ENCODE measurements at regions not wholly inside any gene's neighbourhood (a gene's known extent, or its start where the extent isn't known, plus 50 kb on each side); places are given as distances from the start of the nearest gene placed in this dataset.

DNA sequence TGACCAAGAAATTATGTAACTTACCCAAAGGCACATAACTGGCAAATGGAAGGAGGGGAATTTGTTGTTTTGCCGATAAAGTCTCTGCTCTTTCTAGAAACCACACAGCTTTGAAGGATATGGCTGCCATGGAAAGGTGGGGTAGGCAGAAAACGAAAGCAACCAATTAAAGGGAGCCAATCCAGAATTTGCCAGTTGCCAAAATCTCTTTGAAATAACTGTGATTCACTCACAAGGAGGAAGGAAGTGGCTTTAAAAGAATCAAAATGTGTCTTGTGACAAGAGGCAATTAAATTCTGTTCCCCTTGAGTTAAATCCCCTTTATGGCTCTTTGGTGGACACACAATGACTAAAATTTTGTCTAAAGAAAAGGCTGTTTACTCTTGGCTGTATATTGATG is 61.2 kb upstream of the CCDC190 start:
- no peak for DNase-seq
- TF ChIP-seq, protein P1, sequence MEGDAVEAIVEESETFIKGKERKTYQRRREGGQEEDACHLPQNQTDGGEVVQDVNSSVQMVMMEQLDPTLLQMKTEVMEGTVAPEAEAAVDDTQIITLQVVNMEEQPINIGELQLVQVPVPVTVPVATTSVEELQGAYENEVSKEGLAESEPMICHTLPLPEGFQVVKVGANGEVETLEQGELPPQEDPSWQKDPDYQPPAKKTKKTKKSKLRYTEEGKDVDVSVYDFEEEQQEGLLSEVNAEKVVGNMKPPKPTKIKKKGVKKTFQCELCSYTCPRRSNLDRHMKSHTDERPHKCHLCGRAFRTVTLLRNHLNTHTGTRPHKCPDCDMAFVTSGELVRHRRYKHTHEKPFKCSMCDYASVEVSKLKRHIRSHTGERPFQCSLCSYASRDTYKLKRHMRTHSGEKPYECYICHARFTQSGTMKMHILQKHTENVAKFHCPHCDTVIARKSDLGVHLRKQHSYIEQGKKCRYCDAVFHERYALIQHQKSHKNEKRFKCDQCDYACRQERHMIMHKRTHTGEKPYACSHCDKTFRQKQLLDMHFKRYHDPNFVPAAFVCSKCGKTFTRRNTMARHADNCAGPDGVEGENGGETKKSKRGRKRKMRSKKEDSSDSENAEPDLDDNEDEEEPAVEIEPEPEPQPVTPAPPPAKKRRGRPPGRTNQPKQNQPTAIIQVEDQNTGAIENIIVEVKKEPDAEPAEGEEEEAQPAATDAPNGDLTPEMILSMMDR (IDR thresholded peaks at IDR 0.05): no peak
- no peak for TF ChIP-seq EP300 (IDR thresholded peaks at IDR 0.05; ENCODE audit: low read depth)
- no peak for TF ChIP-seq POLR2A (IDR thresholded peaks at IDR 0.05)
- TF ChIP-seq POLR2AphosphoS5 (IDR thresholded peaks at IDR 0.05): no peak
- intact Hi-C loops (cut with DNase I; ENCODE audit: low total_unique reads): no loop called here
- Histone ChIP-seq H3K4me3 (no peak overlapping the region), H3K4me1 (no peaks in the 10 kb centered on the region), H3K36me3 (no peaks in the 10 kb centered on the region), H3K27ac (no peak overlapping the region), H3K9me3 (no peaks in the 10 kb centered on the region), H3K27me3 (no peaks in the 10 kb centered on the region)
- in situ Hi-C loops (cut with MboI; ENCODE audit: low pct_ligation_motif_present in 1 of 4, low pct_unique_long_range_greater_than_20kb in 1 of 4, low sequenced_read_pairs in 3 of 4): no loop called here
- whole genome bisulfite sequencing, 2 donors (ENCODE audit: low coverage in 1 of 2): 36 to 42% methylated on average over 2 of the region's 2 CpGs

DNA sequence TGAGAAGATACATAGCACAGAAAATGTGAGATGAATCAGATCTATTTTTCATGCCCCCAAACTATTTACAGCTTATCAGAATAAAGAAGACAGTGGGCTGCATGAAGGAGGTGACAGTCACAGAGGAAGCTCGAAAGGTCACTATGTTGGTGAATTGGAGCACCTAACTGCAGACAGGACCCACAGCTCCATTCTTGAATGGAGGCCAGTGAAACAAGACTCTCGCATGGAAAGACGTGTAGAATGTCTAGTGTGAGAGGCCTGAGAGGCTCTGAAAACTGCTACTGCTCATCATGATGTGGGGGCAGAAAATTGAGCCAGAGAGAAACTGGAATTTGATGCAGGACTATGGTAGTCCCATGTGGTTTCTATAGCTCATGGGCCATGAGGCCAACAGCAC is 60.3 kb upstream of the CCDC190 start:
- intact Hi-C loops (cut with DNase I; ENCODE audit: low total_unique reads) (no loop called here), in situ Hi-C loops (cut with MboI; ENCODE audit: low pct_ligation_motif_present in 1 of 4, low pct_unique_long_range_greater_than_20kb in 1 of 4, low sequenced_read_pairs in 3 of 4) (no loop called here)
- no peaks in the 10 kb centered on the region for H3K36me3 ChIP-seq

DNA sequence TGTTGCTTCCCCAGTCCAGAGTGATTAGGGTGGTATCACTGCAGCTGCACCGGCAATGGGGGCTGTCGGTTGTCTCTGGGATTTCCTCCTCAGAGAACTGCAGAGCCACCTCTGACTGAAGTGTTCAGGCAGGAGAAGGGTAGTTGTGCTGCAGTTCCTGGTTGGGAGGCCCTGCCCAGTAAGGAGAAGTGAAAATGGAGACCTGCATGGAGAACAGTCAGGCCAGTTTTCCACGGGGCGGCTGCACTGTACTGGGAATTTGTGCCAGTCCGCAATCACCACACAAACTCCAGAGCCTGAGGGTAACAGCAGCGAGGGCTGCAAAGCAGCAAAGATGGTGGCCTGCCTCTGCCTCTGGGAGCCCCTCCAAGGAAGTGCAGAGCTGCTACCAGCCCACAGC is 58.1 kb upstream of the CCDC190 start:
- TF ChIP-seq EP300 (IDR thresholded peaks at IDR 0.05; ENCODE audit: low read depth) (no peak), POLR2AphosphoS5 (IDR thresholded peaks at IDR 0.05) (no peak), POLR2A (IDR thresholded peaks at IDR 0.05) (no peak)
- TF ChIP-seq, protein P1 (IDR thresholded peaks at IDR 0.05): no peak
- no peak for DNase-seq
- Histone ChIP-seq H3K4me1 (no peaks in the 10 kb centered on the region), H3K36me3 (no peaks in the 10 kb centered on the region), H3K4me3 (no peak overlapping the region), H3K27ac (no peak overlapping the region), H3K9me3 (peaks cover 0 to 3% of the 10 kb centered on the region in 2 donors), H3K27me3 (no peaks in the 10 kb centered on the region)
- intact Hi-C loops (cut with DNase I; ENCODE audit: low total_unique reads): no loop called here
- in situ Hi-C loops (cut with MboI; ENCODE audit: low pct_ligation_motif_present in 1 of 4, low pct_unique_long_range_greater_than_20kb in 1 of 4, low sequenced_read_pairs in 3 of 4): no loop called here
- WGBS, 2 donors (ENCODE audit: low coverage in 1 of 2): 84% methylated on average over 6 of the region's 6 CpGs; no CpG with 5 or more reads in 1 of the 2 donors

More for the DNA sequence above, 60.3 kb upstream of the CCDC190 start:
- no peak for DNase-seq
- Histone ChIP-seq H3K4me1 (no peaks in the 10 kb centered on the region), H3K27ac (no peak overlapping the region), H3K9me3 (peaks cover 0 to 3% of the 10 kb centered on the region in 2 donors), H3K27me3 (no peaks in the 10 kb centered on the region), H3K4me3 (no peak overlapping the region)
- no peak for TF ChIP-seq POLR2AphosphoS5 (IDR thresholded peaks at IDR 0.05)
- no peak for TF ChIP-seq POLR2A (IDR thresholded peaks at IDR 0.05)
- TF ChIP-seq EP300 (IDR thresholded peaks at IDR 0.05; ENCODE audit: low read depth): no peak
- TF ChIP-seq, protein P1 (IDR thresholded peaks at IDR 0.05): no peak
- 82 to 88% methylated on average over 3 of the region's 3 CpGs for WGBS, 2 donors (ENCODE audit: low coverage in 1 of 2)

DNA sequence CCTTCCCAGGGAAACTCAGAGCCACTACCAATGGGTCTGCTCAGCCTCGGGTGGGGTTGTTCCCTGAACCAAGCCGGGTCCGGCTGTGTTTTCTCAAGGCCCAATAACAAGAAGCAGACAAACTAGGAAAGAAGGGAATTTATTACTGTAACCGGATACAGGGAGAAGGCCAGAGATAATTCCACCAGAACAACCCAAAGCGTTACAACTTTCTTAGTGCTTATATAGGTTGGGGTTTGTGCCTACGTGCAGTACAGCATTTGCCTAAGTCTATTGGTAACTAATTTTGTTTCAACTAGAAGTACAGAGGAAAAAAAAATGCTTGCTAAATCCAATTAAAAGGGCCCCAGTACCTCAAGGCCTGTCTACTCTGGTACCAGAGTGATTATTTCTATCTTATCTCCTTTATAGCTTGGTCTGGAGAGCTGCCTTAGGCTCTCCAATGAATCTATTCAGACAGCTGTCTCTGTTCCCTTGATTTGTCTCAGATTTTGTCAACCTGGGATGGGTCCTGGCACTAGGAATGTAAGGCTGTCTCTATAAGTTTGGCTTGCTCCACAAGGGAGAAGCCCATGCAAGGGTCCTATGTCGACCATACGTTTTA is 57.3 kb upstream of the CCDC190 start:
- Histone ChIP-seq H3K27me3 (no peaks in the 10 kb centered on the region), H3K9me3 (peaks cover 0 to 3% of the 10 kb centered on the region in 2 donors), H3K4me1 (no peaks in the 10 kb centered on the region), H3K4me3 (no peak overlapping the region), H3K36me3 (no peaks in the 10 kb centered on the region), H3K27ac (no peak overlapping the region)
- DNase-seq: no peak
- no peak for TF ChIP-seq EP300 (IDR thresholded peaks at IDR 0.05; ENCODE audit: low read depth)
- no peak for TF ChIP-seq POLR2AphosphoS5 (IDR thresholded peaks at IDR 0.05)
- no peak for TF ChIP-seq POLR2A (IDR thresholded peaks at IDR 0.05)
- TF ChIP-seq, protein P1 (IDR thresholded peaks at IDR 0.05): no peak
- 56 to 60% methylated on average over 6 to 8 of the region's 8 CpGs for WGBS, 2 donors (ENCODE audit: low coverage in 1 of 2)
- in situ Hi-C loops (cut with MboI; ENCODE audit: low pct_ligation_motif_present in 1 of 4, low pct_unique_long_range_greater_than_20kb in 1 of 4, low sequenced_read_pairs in 3 of 4): no loop called here
- intact Hi-C loops (cut with DNase I; ENCODE audit: low total_unique reads): no loop called here

Data from transverse colon (tissue), 4 donors.